ENCODE measurements at regions not wholly inside any gene's neighbourhood (a gene's known extent, or its start where the extent isn't known, plus 50 kb on each side); places are given as distances from the start of the nearest gene placed in this dataset.

- no peak for TF ChIP-seq SP1 (IDR thresholded peaks at IDR 0.05)
- no peak for TF ChIP-seq BHLHE40 (IDR thresholded peaks at IDR 0.05; ENCODE audit: borderline replicate concordance)
- TF ChIP-seq FOXA1 (IDR thresholded peaks at IDR 0.05), result no peak
- no peak for TF ChIP-seq FOXM1 (IDR thresholded peaks at IDR 0.05; ENCODE audit: borderline replicate concordance)
These were observed 90.5 kb upstream of the SMIM21 start for GRCh38 chr18:75518007-75518406.
